ENCODE measurements at regions not wholly inside any gene's neighbourhood (a gene's known extent, or its start where the extent isn't known, plus 50 kb on each side); places are given as distances from the start of the nearest gene placed in this dataset.

GRCh38 chr22:48896766-48897644 lies 930.7 kb downstream of the BRD1 start:
- H3K27ac ChIP-seq (ENCODE audit: low read length) = no peak overlapping the region
- no peaks in the 10 kb centered on the region for H3K36me3 ChIP-seq (replicated peaks; ENCODE audit: insufficient read depth, low read length)
- no peaks in the 10 kb centered on the region for H3K4me1 ChIP-seq (ENCODE audit: low read length)
- peaks cover 98% of the 10 kb centered on the region for H3K27me3 ChIP-seq (replicated peaks; ENCODE audit: insufficient read depth, low read length)
- no peak overlapping the region for H2AFZ ChIP-seq (ENCODE audit: low read length)
- H3K4me3 ChIP-seq (ENCODE audit: low read length) = no peak overlapping the region
- H3K79me2 ChIP-seq (ENCODE audit: low read length) = no peaks in the 10 kb centered on the region
- DNase-seq = no peak
- TF ChIP-seq CTCF (IDR thresholded peaks at IDR 0.05; ENCODE audit: low read length) (no peak), EZH2 (optimal IDR thresholded peaks at IDR 0.05; ENCODE audit: low read depth, low read length) (no peak), EZH2phosphoT487 (IDR thresholded peaks at IDR 0.05; ENCODE audit: low read length) (no peak)
- no peaks in the 10 kb centered on the region for H3K9me2 ChIP-seq (replicated peaks; ENCODE audit: insufficient read depth, low read length)
- no peaks in the 10 kb centered on the region for H3F3A ChIP-seq (ENCODE audit: insufficient read depth, low read length)
- no peaks in the 10 kb centered on the region for H3K9me3 ChIP-seq (replicated peaks; ENCODE audit: insufficient read depth, low read length)
- no peak overlapping the region for H3K4me2 ChIP-seq (ENCODE audit: low read depth, low read length)
- H3K9ac ChIP-seq (ENCODE audit: low read length) = no peak overlapping the region
- no peaks in the 10 kb centered on the region for H4K20me1 ChIP-seq (ENCODE audit: insufficient read depth, low read length)

- Histone ChIP-seq H3K36me3 (replicated peaks; ENCODE audit: insufficient read depth, low read length) (no peaks in the 10 kb centered on the region), H3K79me2 (ENCODE audit: low read length) (no peaks in the 10 kb centered on the region), H4K20me1 (ENCODE audit: insufficient read depth, low read length) (no peaks in the 10 kb centered on the region), H3K27me3 (replicated peaks; ENCODE audit: insufficient read depth, low read length) (peaks cover 98% of the 10 kb centered on the region), H3K4me2 (ENCODE audit: low read depth, low read length) (no peak overlapping the region), H3K4me1 (ENCODE audit: low read length) (no peaks in the 10 kb centered on the region), H3K27ac (ENCODE audit: low read length) (no peak overlapping the region), H3K9me3 (replicated peaks; ENCODE audit: insufficient read depth, low read length) (no peaks in the 10 kb centered on the region), H3F3A (ENCODE audit: insufficient read depth, low read length) (no peaks in the 10 kb centered on the region), H3K9ac (ENCODE audit: low read length) (no peak overlapping the region), H3K4me3 (ENCODE audit: low read length) (no peak overlapping the region), H3K9me2 (replicated peaks; ENCODE audit: insufficient read depth, low read length) (no peaks in the 10 kb centered on the region), H2AFZ (ENCODE audit: low read length) (no peak overlapping the region)
- TF ChIP-seq CTCF (IDR thresholded peaks at IDR 0.05; ENCODE audit: low read length) (no peak), EZH2 (optimal IDR thresholded peaks at IDR 0.05; ENCODE audit: low read depth, low read length) (no peak)
- DNase-seq = no peak
These were observed 931.6 kb downstream of the BRD1 start for GRCh38 chr22:48895831-48896765.

- Histone ChIP-seq H3K9me3 (replicated peaks; ENCODE audit: insufficient read depth, low read length) (no peaks in the 10 kb centered on the region), H4K20me1 (ENCODE audit: insufficient read depth, low read length) (no peaks in the 10 kb centered on the region), H3K27me3 (replicated peaks; ENCODE audit: insufficient read depth, low read length) (peaks cover 98% of the 10 kb centered on the region), H3K9ac (ENCODE audit: low read length) (no peak overlapping the region), H3K9me2 (replicated peaks; ENCODE audit: insufficient read depth, low read length) (no peaks in the 10 kb centered on the region), H2AFZ (ENCODE audit: low read length) (no peak overlapping the region), H3K27ac (ENCODE audit: low read length) (no peak overlapping the region), H3K4me2 (ENCODE audit: low read depth, low read length) (no peak overlapping the region), H3F3A (ENCODE audit: insufficient read depth, low read length) (no peaks in the 10 kb centered on the region), H3K4me3 (ENCODE audit: low read length) (no peak overlapping the region), H3K36me3 (replicated peaks; ENCODE audit: insufficient read depth, low read length) (no peaks in the 10 kb centered on the region), H3K4me1 (ENCODE audit: low read length) (no peaks in the 10 kb centered on the region), H3K79me2 (ENCODE audit: low read length) (no peaks in the 10 kb centered on the region)
- no peak for TF ChIP-seq CTCF (IDR thresholded peaks at IDR 0.05; ENCODE audit: low read length)
- no peak for TF ChIP-seq EZH2 (optimal IDR thresholded peaks at IDR 0.05; ENCODE audit: low read depth, low read length)
- TF ChIP-seq EZH2phosphoT487 (IDR thresholded peaks at IDR 0.05; ENCODE audit: low read length) = no peak
- DNase-seq = no peak
These were observed 932.3 kb downstream of the BRD1 start for GRCh38 chr22:48895336-48895735.

All from MM.1S (cell line).